Uterus (tissue), 3 donors: ENCODE measurements at regions not wholly inside any gene's neighbourhood (a gene's known extent, or its start where the extent isn't known, plus 50 kb on each side); places are given as distances from the start of the nearest gene placed in this dataset.

Source experiments
- DNase-seq, 2 donors: peaks; one replicate each; pipeline ENCODE4 v3.0.0-alpha.2; 2019 to 2020
- H3K27ac ChIP-seq, 2 donors: fragments of 200-600 bp; sonication (generic); 1 replicate in 1 of 2; 2 replicates in 1 of 2; pipeline ENCODE4 v1.5.1; 2016 to 2018
- H3K27me3 ChIP-seq, 2 donors: fragments of 200-600 bp; sonication (generic); one replicate each; pipeline ENCODE4 v1.5.1; 2018 to 2019; ENCODE audit warnings: control low read depth in 1 of 2
- H3K36me3 ChIP-seq, 2 donors: fragments of 200-600 bp; sonication (generic); one replicate each; pipeline ENCODE4 v1.5.1; 2019; ENCODE audit warnings: control low read depth in 1 of 2
- H3K4me1 ChIP-seq, 2 donors: fragments of 200-600 bp; sonication (generic); one replicate each; pipeline ENCODE4 v1.5.1; 2018 to 2019; ENCODE audit warnings: control low read depth in 1 of 2
- H3K4me3 ChIP-seq, 2 donors: fragments of 200-600 bp; sonication (generic); 1 replicate in 1 of 2; 2 replicates in 1 of 2; pipeline ENCODE4 v1.5.1; 2018 to 2019; ENCODE audit warnings: mild to moderate bottlenecking in 1 of 2
- H3K9me3 ChIP-seq, 2 donors: fragments of 200-600 bp; sonication (generic); one replicate each; pipeline ENCODE4 v1.5.1; 2019; ENCODE audit warnings: control low read depth in 1 of 2
- CTCF ChIP-seq, 4 experiments: fragments of 200-600 bp in 2 of 4; fragments of 450-650 bp in 2 of 4; sonication (generic) in 2 of 4; IDR thresholded peaks; one replicate each; pipeline ENCODE4 v1.5.1; 2016 to 2019; ENCODE audit warnings: antibody characterized with exemption in 4 of 4, mild to moderate bottlenecking in 2 of 4, moderate library complexity in 1 of 4
- POLR2A ChIP-seq, 2 donors: fragments of 450-650 bp; IDR thresholded peaks; one replicate each; pipeline ENCODE4 v1.6.1; 2016; ENCODE audit warnings: antibody characterized with exemption in 2 of 2, mild to moderate bottlenecking in 1 of 2, moderate library complexity in 1 of 2
- intact Hi-C: fragments of 100-400 bp; cut with DNase I; formaldehyde crosslinking; loops from one replicate; pipeline ENCODE4 v1.15.1; 2023; ENCODE audit warnings: low total_unique reads
- donor health status: DM: yes; HTN: yes; CAD: no.

GRCh38 chr10:44164251-44164956, 220.5 kb downstream of the CXCL12 start:
- no peak overlapping the region for H3K27ac ChIP-seq

GRCh38 chr10:44161184-44161583, 223.7 kb downstream of the CXCL12 start:
- Histone ChIP-seq H3K4me3 (no peak overlapping the region), H3K27me3 (no peaks in the 10 kb centered on the region), H3K9me3 (no peaks in the 10 kb centered on the region), H3K36me3 (no peaks in the 10 kb centered on the region), H3K4me1 (no peaks in the 10 kb centered on the region), H3K27ac (no peak overlapping the region)
- intact Hi-C loops = no loop called here
- TF ChIP-seq CTCF (IDR thresholded peaks at IDR 0.05) (no peak), POLR2A (IDR thresholded peaks at IDR 0.05) (no peak)
- no peak for DNase-seq

More at GRCh38 chr10:44164251-44164956, 220.5 kb downstream of the CXCL12 start:
- no peak for DNase-seq
- Histone ChIP-seq H3K4me1 (no peaks in the 10 kb centered on the region), H3K27me3 (no peaks in the 10 kb centered on the region), H3K4me3 (no peak overlapping the region), H3K36me3 (no peaks in the 10 kb centered on the region), H3K9me3 (no peaks in the 10 kb centered on the region)
- TF ChIP-seq CTCF (IDR thresholded peaks at IDR 0.05) = no peak
- TF ChIP-seq POLR2A (IDR thresholded peaks at IDR 0.05) = no peak
- intact Hi-C loops = no loop called here

- H3K36me3 ChIP-seq = no peaks in the 10 kb centered on the region
- no peak overlapping the region for H3K4me3 ChIP-seq
- TF ChIP-seq POLR2A (IDR thresholded peaks at IDR 0.05) = no peak
- TF ChIP-seq CTCF (IDR thresholded peaks at IDR 0.05) = no peak
- no peak for DNase-seq
- H3K27ac ChIP-seq = no peak overlapping the region
- intact Hi-C loops = no loop called here
- no peaks in the 10 kb centered on the region for H3K4me1 ChIP-seq
- no peaks in the 10 kb centered on the region for H3K27me3 ChIP-seq
- H3K9me3 ChIP-seq = no peaks in the 10 kb centered on the region
Measured at GRCh38 chr10:44157574-44157973, 227.3 kb downstream of the CXCL12 start.

GRCh38 chr10:44154956-44155355, 229.9 kb downstream of the CXCL12 start:
- TF ChIP-seq POLR2A (IDR thresholded peaks at IDR 0.05) = no peak
- TF ChIP-seq CTCF (IDR thresholded peaks at IDR 0.05) = no peak

GRCh38 chr10:44153918-44154670, 230.8 kb downstream of the CXCL12 start:
- Histone ChIP-seq H3K9me3 (no peaks in the 10 kb centered on the region), H3K36me3 (no peaks in the 10 kb centered on the region), H3K27ac (peak overlapping the region; percentile 18 to 66), H3K4me3 (no peak overlapping the region), H3K4me1 (no peaks in the 10 kb centered on the region), H3K27me3 (no peaks in the 10 kb centered on the region)
- no peak for DNase-seq
- TF ChIP-seq POLR2A (IDR thresholded peaks at IDR 0.05) (no peak), CTCF (IDR thresholded peaks at IDR 0.05) (no peak)
- intact Hi-C loops = no loop called here

More at GRCh38 chr10:44154956-44155355, 229.9 kb downstream of the CXCL12 start:
- Histone ChIP-seq H3K27ac (peak overlapping the region in 1 of 2 donors; percentile 66), H3K9me3 (no peaks in the 10 kb centered on the region), H3K4me3 (no peak overlapping the region), H3K36me3 (no peaks in the 10 kb centered on the region), H3K4me1 (no peaks in the 10 kb centered on the region), H3K27me3 (no peaks in the 10 kb centered on the region)
- intact Hi-C loops = no loop called here
- no peak for DNase-seq
